HG02642 (cell line): ENCODE measurements at regions not wholly inside any gene's neighbourhood (a gene's known extent, or its start where the extent isn't known, plus 50 kb on each side); places are given as distances from the start of the nearest gene placed in this dataset.
"Not testable (repeated sequence)": the region's sequence is repeated elsewhere in the genome, so short reads cannot be mapped to it uniquely, and the experiment has no call there.

Experiments
- ATAC-seq: cut with Tn5 transposase; IDR thresholded peaks from one replicate; pipeline ENCODE4 v1.9.1; 2021; ENCODE audit warnings: mild to moderate bottlenecking; ENCODE audit not compliant: unreplicated experiment, poor library complexity

- no peak for ATAC-seq
Measured at GRCh38 chr11:130550150-130550549, 101.7 kb downstream of the ADAMTS15 start.

- ATAC-seq: no peak
Measured at GRCh38 chr11:130550984-130551383, 102.5 kb downstream of the ADAMTS15 start.

- ATAC-seq: no peak
Measured at GRCh38 chr11:130551388-130551787, 102.9 kb downstream of the ADAMTS15 start.

GRCh38 chr11:130553306-130553705, 104.9 kb downstream of the ADAMTS15 start:
- ATAC-seq: no peak

- ATAC-seq: no peak
Measured at GRCh38 chr11:130554241-130555055, 106.0 kb downstream of the ADAMTS15 start.

- no peak for ATAC-seq
Measured at GRCh38 chr11:130555251-130555841, 106.9 kb downstream of the ADAMTS15 start.

- ATAC-seq: no peak
Measured at GRCh38 chr11:130560000-130560780, 111.7 kb downstream of the ADAMTS15 start.

GRCh38 chr11:130560781-130561109, 112.3 kb downstream of the ADAMTS15 start:
- no peak for ATAC-seq

GRCh38 chr11:130561441-130561881, 113.0 kb downstream of the ADAMTS15 start:
- ATAC-seq: no peak

GRCh38 chr11:130562549-130562948, 114.1 kb downstream of the ADAMTS15 start:
- no peak for ATAC-seq

GRCh38 chr11:130566360-130566759, 117.9 kb downstream of the ADAMTS15 start:
- not testable (repeated sequence) for ATAC-seq

GRCh38 chr11:130571519-130571918, 123.1 kb downstream of the ADAMTS15 start:
- no peak for ATAC-seq

- no peak for ATAC-seq
Measured at GRCh38 chr11:130571947-130572584, 123.6 kb downstream of the ADAMTS15 start.

GRCh38 chr11:130573767-130574166, 125.3 kb downstream of the ADAMTS15 start:
- ATAC-seq: no peak

GRCh38 chr11:130574740-130575139, 126.3 kb downstream of the ADAMTS15 start:
- no peak for ATAC-seq

- ATAC-seq: no peak
Measured at GRCh38 chr11:130576146-130576545, 127.7 kb downstream of the ADAMTS15 start.

GRCh38 chr11:130578738-130579368, 130.4 kb downstream of the ADAMTS15 start:
- no peak for ATAC-seq

- ATAC-seq: no peak
Measured at GRCh38 chr11:130580372-130580771, 131.9 kb downstream of the ADAMTS15 start.

GRCh38 chr11:130580891-130581492, 132.5 kb downstream of the ADAMTS15 start:
- ATAC-seq: no peak

GRCh38 chr11:130581646-130582045, 133.2 kb downstream of the ADAMTS15 start:
- ATAC-seq: no peak
